ENCODE measurements at regions not wholly inside any gene's neighbourhood (a gene's known extent, or its start where the extent isn't known, plus 50 kb on each side); places are given as distances from the start of the nearest gene placed in this dataset.

DNA sequence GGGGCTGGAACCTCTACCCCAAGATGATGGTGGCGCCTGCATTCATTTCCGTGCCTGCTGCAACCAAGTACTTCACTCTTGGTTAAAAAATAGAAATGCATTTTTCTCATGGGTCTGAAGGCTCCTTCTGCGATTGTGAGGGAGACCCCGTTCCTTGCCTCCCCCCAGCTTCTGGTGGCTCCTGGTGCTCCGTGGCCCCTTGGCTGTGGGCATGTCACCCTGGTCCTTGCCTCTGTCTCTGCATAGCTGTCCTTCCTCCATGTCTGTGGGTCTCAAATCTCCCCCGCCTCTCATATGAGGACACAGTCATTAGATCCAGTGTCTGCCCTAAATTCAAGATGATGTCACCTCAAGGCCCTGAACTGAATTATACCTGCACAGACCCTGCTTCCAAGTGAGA is 317.9 kb downstream of the TCERG1L start:
- H3K27ac ChIP-seq = no peak overlapping the region
- H3K4me1 ChIP-seq (ENCODE audit: low read depth) = no peaks in the 10 kb centered on the region
- H3K4me3 ChIP-seq = no peak overlapping the region
- TF ChIP-seq, protein P1, sequence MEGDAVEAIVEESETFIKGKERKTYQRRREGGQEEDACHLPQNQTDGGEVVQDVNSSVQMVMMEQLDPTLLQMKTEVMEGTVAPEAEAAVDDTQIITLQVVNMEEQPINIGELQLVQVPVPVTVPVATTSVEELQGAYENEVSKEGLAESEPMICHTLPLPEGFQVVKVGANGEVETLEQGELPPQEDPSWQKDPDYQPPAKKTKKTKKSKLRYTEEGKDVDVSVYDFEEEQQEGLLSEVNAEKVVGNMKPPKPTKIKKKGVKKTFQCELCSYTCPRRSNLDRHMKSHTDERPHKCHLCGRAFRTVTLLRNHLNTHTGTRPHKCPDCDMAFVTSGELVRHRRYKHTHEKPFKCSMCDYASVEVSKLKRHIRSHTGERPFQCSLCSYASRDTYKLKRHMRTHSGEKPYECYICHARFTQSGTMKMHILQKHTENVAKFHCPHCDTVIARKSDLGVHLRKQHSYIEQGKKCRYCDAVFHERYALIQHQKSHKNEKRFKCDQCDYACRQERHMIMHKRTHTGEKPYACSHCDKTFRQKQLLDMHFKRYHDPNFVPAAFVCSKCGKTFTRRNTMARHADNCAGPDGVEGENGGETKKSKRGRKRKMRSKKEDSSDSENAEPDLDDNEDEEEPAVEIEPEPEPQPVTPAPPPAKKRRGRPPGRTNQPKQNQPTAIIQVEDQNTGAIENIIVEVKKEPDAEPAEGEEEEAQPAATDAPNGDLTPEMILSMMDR (IDR thresholded peaks at IDR 0.05; ENCODE audit: low read depth, low read length) = no peak
- DNase-seq (ENCODE audit: low read depth in 1 of 2, low spot score in 1 of 2) = no peak
- H3K9me3 ChIP-seq (ENCODE audit: low read depth) = no peaks in the 10 kb centered on the region
- H3K36me3 ChIP-seq = no peaks in the 10 kb centered on the region
- H3K27me3 ChIP-seq = no peaks in the 10 kb centered on the region

DNA sequence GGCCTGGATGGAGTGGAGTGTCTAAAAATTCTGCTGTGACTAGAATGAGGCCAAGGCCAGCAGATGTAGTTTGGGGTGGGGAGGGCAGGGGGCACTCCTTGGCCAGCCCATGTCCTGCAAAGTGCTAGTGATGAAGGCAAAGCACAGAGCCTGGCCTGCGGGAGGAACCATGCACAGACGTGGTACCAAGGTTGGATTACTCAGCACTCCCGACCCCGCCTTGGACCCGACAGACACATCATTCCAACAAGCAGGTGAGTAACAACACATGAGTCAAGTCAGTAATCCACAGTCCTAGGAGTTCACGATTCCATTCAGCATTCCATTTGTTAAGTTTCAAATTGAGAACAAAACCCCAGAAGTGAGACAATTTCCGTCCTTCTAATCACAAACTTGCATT is 317.3 kb downstream of the TCERG1L start:
- Histone ChIP-seq H3K4me1 (ENCODE audit: low read depth) (no peaks in the 10 kb centered on the region), H3K27ac (no peak overlapping the region), H3K9me3 (ENCODE audit: low read depth) (no peaks in the 10 kb centered on the region), H3K36me3 (no peaks in the 10 kb centered on the region), H3K27me3 (no peaks in the 10 kb centered on the region), H3K4me3 (no peak overlapping the region)
- no peak for DNase-seq (ENCODE audit: low read depth in 1 of 2, low spot score in 1 of 2)
- TF ChIP-seq, protein P1 (IDR thresholded peaks at IDR 0.05; ENCODE audit: low read depth, low read length) = no peak

DNA sequence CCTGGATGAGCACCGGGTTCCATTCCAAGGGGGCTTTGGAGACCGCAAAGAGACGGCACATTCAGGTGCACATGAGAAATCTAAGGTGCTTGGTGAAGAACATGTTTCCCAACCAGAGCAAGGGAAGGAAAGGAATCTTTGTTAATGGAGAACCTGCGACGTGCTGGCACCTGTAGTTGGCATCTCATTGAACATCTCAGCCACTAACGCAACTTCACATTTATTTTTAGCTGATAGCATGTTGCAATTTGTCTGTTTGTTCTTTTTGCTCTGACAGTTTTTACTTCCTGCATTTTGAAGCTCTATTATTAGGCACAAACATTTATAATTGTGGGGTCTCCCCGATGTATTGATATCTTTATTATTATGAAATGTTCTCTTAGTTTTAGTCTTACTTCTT is 316.7 kb downstream of the TCERG1L start:
- no peaks in the 10 kb centered on the region for H3K27me3 ChIP-seq

DNA sequence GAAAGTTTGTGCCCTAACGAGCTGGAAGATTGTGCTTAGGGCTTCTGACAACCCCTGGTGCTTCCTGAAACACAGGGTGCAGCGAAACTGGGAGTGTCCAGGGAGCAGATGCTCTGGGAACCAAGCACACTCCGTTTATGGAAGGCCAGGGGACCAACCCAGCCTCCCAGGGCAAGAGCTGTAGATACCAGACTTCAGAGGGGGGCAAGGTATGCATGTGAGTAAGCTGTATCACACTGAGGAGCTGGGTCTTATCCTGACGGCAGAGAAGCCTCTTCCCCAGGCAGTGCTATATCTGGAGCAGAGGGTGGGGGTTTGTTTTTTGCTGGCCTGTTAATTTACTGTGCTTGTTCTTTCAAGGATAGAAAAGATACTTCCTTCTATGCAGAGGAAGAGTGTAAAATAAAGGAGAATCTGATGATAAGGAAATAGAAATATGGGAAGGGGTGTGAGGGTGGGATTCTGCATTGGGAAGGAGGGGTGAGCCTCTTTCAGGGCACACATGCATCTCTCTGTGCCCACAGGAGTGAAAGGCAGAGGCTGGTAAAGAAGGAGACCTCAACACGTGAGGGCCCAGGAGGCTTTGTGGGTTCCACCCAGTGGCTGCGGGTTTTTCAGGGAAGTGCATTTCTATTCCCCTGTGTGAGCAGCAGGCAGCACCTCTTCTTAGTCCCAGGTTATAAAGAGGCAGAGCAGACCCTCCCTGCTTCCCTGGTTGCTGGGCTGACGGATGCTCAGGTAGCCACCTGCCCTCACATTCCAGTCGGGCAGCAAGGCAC is 314.1 kb downstream of the TCERG1L start:
- TF ChIP-seq, protein P1 (IDR thresholded peaks at IDR 0.05; ENCODE audit: low read depth, low read length) = no peak

More for the DNA sequence above, 316.7 kb downstream of the TCERG1L start:
- Histone ChIP-seq H3K27ac (no peak overlapping the region), H3K9me3 (ENCODE audit: low read depth) (no peaks in the 10 kb centered on the region), H3K4me3 (no peak overlapping the region), H3K36me3 (no peaks in the 10 kb centered on the region), H3K4me1 (ENCODE audit: low read depth) (no peaks in the 10 kb centered on the region)
- DNase-seq (ENCODE audit: low read depth in 1 of 2, low spot score in 1 of 2) = no peak
- TF ChIP-seq, protein P1 (IDR thresholded peaks at IDR 0.05; ENCODE audit: low read depth, low read length) = no peak

DNA sequence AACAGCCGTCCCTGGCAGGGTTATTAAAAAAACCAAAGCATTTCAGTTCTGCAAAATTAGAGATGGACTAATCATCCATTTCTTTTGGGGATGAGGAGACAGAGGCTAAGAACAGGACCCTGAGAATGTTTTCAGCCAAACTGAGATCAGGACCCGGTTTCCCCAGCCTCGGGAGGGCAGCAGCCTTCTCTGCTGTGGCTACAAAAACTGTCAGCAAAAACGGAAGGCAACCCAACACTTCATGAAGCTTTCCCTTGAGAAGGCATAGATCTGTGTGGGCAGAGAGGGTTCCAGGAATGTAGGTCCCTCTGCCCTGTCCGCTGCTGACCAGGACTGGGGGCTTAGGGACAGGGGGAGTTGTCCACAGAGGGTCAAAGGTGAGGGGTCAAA is 313.5 kb downstream of the TCERG1L start:
- H3K9me3 ChIP-seq (ENCODE audit: low read depth) = no peaks in the 10 kb centered on the region
- H3K36me3 ChIP-seq = no peaks in the 10 kb centered on the region
- H3K4me3 ChIP-seq = no peak overlapping the region
- TF ChIP-seq, protein P1 (IDR thresholded peaks at IDR 0.05; ENCODE audit: low read depth, low read length) = no peak
- no peak overlapping the region for H3K27ac ChIP-seq
- DNase-seq (ENCODE audit: low read depth in 1 of 2, low spot score in 1 of 2) = no peak
- H3K4me1 ChIP-seq (ENCODE audit: low read depth) = no peaks in the 10 kb centered on the region
- H3K27me3 ChIP-seq = peaks cover 10% of the 10 kb centered on the region

More for the DNA sequence above, 314.1 kb downstream of the TCERG1L start:
- DNase-seq (ENCODE audit: low read depth in 1 of 2, low spot score in 1 of 2) = no peak
- Histone ChIP-seq H3K9me3 (ENCODE audit: low read depth) (no peaks in the 10 kb centered on the region), H3K4me1 (ENCODE audit: low read depth) (no peaks in the 10 kb centered on the region), H3K4me3 (no peak overlapping the region), H3K36me3 (no peaks in the 10 kb centered on the region), H3K27ac (no peak overlapping the region), H3K27me3 (peaks cover 8% of the 10 kb centered on the region)
